Trophoblast cell (in vitro differentiated cells and primary cell): ENCODE measurements at regions not wholly inside any gene's neighbourhood (a gene's known extent, or its start where the extent isn't known, plus 50 kb on each side); places are given as distances from the start of the nearest gene placed in this dataset.

Experiments used
- DNase-seq, 2 donors: peaks; one replicate each; pipeline ENCODE4 v3.0.0-alpha.2; 2016
- H2AFZ ChIP-seq: 2 replicates; pipeline ENCODE4 v1.6.1; 2013; ENCODE audit warnings: low read length, moderate library complexity, mild to moderate bottlenecking; ENCODE audit not compliant: insufficient read depth, poor library complexity
- H2AK5ac ChIP-seq: 2 replicates; pipeline ENCODE4 v1.6.1; 2013; ENCODE audit warnings: mild to moderate bottlenecking, low read length
- H2BK120ac ChIP-seq: 2 replicates; pipeline ENCODE4 v1.6.1; 2013; ENCODE audit warnings: low read length, mild to moderate bottlenecking, moderate library complexity; ENCODE audit not compliant: insufficient read depth, poor library complexity
- H2BK12ac ChIP-seq: 2 replicates; pipeline ENCODE4 v1.6.1; 2013; ENCODE audit warnings: mild to moderate bottlenecking, low read length, moderate library complexity
- H2BK5ac ChIP-seq: 2 replicates; pipeline ENCODE4 v1.6.1; 2013; ENCODE audit warnings: low read length, low read depth, moderate library complexity, mild to moderate bottlenecking; ENCODE audit not compliant: poor library complexity
- H3K14ac ChIP-seq: 2 replicates; pipeline ENCODE4 v1.6.1; 2013; ENCODE audit warnings: mild to moderate bottlenecking, low read length
- H3K18ac ChIP-seq: 2 replicates; pipeline ENCODE4 v1.6.1; 2013; ENCODE audit warnings: mild to moderate bottlenecking, low read length
- H3K23ac ChIP-seq: 2 replicates; pipeline ENCODE4 v1.6.1; 2013; ENCODE audit warnings: low read length
- H3K27ac ChIP-seq: 2 replicates; pipeline ENCODE4 v1.5.1; 2013; ENCODE audit warnings: low read depth, mild to moderate bottlenecking, inconsistent platforms, low read length, moderate library complexity
- H3K27me3 ChIP-seq: 2 replicates; pipeline ENCODE4 v1.6.1; 2013; ENCODE audit warnings: inconsistent platforms, mild to moderate bottlenecking, low read length, moderate library complexity; ENCODE audit not compliant: insufficient read depth
- H3K36me3 ChIP-seq, 2 experiments: 1 replicate in 1 of 2; 2 replicates in 1 of 2; pipeline ENCODE4 v1.6.1; 2013; ENCODE audit warnings: low read length in 2 of 2, mild to moderate bottlenecking in 2 of 2, moderate library complexity in 1 of 2; ENCODE audit not compliant: insufficient read depth in 2 of 2, control insufficient read depth in 1 of 2
- H3K4ac ChIP-seq: 2 replicates; pipeline ENCODE4 v1.6.1; 2013; ENCODE audit warnings: low read depth, mild to moderate bottlenecking, low read length, moderate library complexity
- H3K4me1 ChIP-seq, 2 experiments: 1 replicate in 1 of 2; 2 replicates in 1 of 2; pipeline ENCODE4 v1.6.1; 2013; ENCODE audit warnings: low read length in 2 of 2, mild to moderate bottlenecking in 2 of 2, moderate library complexity in 1 of 2; ENCODE audit not compliant: insufficient read depth in 2 of 2, control insufficient read depth in 1 of 2
- H3K4me2 ChIP-seq: 2 replicates; pipeline ENCODE4 v1.6.1; 2013; ENCODE audit warnings: inconsistent platforms, mild to moderate bottlenecking, low read length, moderate library complexity
- H3K4me3 ChIP-seq: 2 replicates; pipeline ENCODE4 v1.5.1; 2013; ENCODE audit warnings: mild to moderate bottlenecking, low read depth, low read length, inconsistent platforms
- H3K79me1 ChIP-seq: one replicate; pipeline ENCODE4 v1.6.1; 2013; ENCODE audit warnings: low read length
- H3K79me2 ChIP-seq: 2 replicates; pipeline ENCODE4 v1.6.1; 2013; ENCODE audit warnings: low read length, mild to moderate bottlenecking; ENCODE audit not compliant: control insufficient read depth, insufficient read depth, poor library complexity
- H3K9ac ChIP-seq: 2 replicates; pipeline ENCODE4 v1.6.1; 2013; ENCODE audit warnings: mild to moderate bottlenecking, low read length
- H3K9me3 ChIP-seq: 2 replicates; pipeline ENCODE4 v1.6.1; 2013; ENCODE audit warnings: low read depth, mild to moderate bottlenecking, control low read depth, inconsistent platforms, low read length; ENCODE audit not compliant: insufficient read depth
- H4K12ac ChIP-seq: 2 replicates; pipeline ENCODE4 v1.6.1; 2013; ENCODE audit warnings: low read depth, mild to moderate bottlenecking, low read length, moderate library complexity
- H4K8ac ChIP-seq: 2 replicates; pipeline ENCODE4 v1.6.1; 2013; ENCODE audit warnings: low read depth, mild to moderate bottlenecking, low read length, moderate library complexity
- H4K91ac ChIP-seq: one replicate; pipeline ENCODE4 v1.6.1; 2013; ENCODE audit warnings: low read depth, mild to moderate bottlenecking, low read length, moderate library complexity
- WGBS: extraction: QIAGEN DNeasy Blood & Tissue Kit; methylation state at CpG from one replicate; pipeline ENCODE4 v1.1.7; 2013; ENCODE audit warnings: missing lambda C conversion rate; ENCODE audit not compliant: insufficient read length, insufficient coverage; ENCODE audit errors: extremely low coverage; 5-methylcytosine and 5-hydroxymethylcytosine counted together

DNA sequence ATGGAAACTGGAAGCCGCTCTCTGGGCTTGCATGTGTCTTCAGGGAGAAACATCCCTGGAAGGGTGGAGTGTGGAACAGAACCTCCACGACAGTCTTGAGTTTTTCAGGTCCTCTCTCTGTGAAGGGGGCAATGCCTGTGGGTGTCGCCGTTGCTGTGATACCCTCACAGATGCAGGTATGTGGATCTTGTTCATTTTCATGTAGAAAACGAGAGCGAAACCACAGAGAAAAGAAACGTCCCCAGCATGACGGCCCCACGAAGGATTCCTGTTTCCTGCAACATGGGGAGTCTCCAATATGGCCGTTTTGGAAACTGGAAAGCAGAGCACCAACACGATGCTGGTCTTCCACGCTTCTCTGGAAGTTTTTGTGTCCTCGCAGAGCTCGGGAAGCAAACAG, 187.9 kb downstream of the ALG10 start:
- Histone ChIP-seq H4K8ac (no peak overlapping the region), H3K4me1 (no peaks in the 10 kb centered on the region), H2BK5ac (no peak overlapping the region), H3K9ac (no peak overlapping the region), H3K79me1 (no peaks in the 10 kb centered on the region), H3K79me2 (no peaks in the 10 kb centered on the region), H2AK5ac (no peak overlapping the region), H3K18ac (no peak overlapping the region), H3K4me2 (no peak overlapping the region), H3K4ac (no peak overlapping the region), H3K9me3 (peaks cover 81% of the 10 kb centered on the region), H3K27me3 (no peaks in the 10 kb centered on the region), H4K12ac (no peak overlapping the region), H2BK12ac (no peak overlapping the region), H3K14ac (no peak overlapping the region), H3K36me3 (no peaks in the 10 kb centered on the region), H3K4me3 (no peak overlapping the region), H3K23ac (no peak overlapping the region), H3K27ac (no peak overlapping the region), H4K91ac (no peak overlapping the region), H2AFZ (no peak overlapping the region), H2BK120ac (no peak overlapping the region)
- DNase-seq, result no peak
- no CpG with 5 or more reads among the region's 14 CpGs for WGBS

DNA sequence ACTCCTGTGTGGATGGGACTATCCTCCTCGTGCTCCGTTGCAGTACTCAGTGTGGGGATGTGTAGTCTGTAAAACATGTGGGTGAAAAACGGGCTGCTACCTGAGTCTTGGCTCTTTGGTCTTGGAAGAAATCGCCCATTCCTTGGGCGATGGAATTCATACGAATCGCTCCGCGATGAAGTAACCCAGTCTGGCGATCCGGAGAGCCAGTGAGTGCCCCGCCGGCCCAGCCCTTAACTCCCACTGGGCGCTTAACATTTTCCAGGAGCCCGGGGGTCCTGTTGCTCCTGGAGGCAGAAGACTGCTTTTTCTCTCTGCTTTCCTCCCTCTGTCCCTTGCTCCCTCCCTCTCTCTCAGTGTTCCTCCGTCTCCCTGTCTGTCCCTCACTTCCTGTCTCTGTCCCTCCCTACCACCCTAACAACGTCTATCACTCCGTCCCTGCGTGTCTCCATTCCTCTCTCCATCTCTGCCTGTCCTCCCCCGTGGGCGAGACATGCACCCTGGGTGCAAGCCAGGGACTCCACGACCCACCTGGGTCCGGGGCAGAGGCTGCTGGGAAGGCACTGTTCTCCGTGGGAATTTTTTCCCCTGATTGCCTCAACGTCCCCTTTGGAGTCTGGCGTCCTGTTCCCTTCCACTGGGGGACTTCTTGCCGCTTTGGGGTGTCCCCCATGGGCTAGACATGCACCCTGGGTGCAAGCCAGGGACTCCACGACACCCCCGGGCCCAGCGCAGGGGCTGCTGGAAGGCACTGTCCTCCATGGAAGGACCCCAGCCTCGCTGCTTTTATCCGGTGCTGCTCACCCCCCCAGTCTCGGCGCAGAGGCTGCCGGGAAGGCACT, 188.6 kb downstream of the ALG10 start:
- Histone ChIP-seq H2AFZ (no peak overlapping the region), H3K27ac (no peak overlapping the region), H3K14ac (no peak overlapping the region), H3K4me1 (no peaks in the 10 kb centered on the region), H3K79me1 (no peaks in the 10 kb centered on the region), H2AK5ac (no peak overlapping the region), H4K91ac (no peak overlapping the region), H3K9ac (no peak overlapping the region), H3K23ac (no peak overlapping the region), H3K4ac (no peak overlapping the region), H3K79me2 (no peaks in the 10 kb centered on the region), H3K27me3 (no peaks in the 10 kb centered on the region), H2BK120ac (no peak overlapping the region), H3K4me3 (no peak overlapping the region), H3K9me3 (peaks cover 81% of the 10 kb centered on the region), H3K4me2 (no peak overlapping the region), H2BK5ac (no peak overlapping the region), H4K8ac (no peak overlapping the region), H4K12ac (no peak overlapping the region), H3K18ac (no peak overlapping the region), H2BK12ac (no peak overlapping the region), H3K36me3 (no peaks in the 10 kb centered on the region)
- no peak for DNase-seq
- no CpG with 5 or more reads among the region's 35 CpGs for WGBS

GRCh38 chr12:34212651-34213050, 190.4 kb downstream of the ALG10 start:
- Histone ChIP-seq H4K8ac (no peak overlapping the region), H3K4ac (no peak overlapping the region), H2BK5ac (no peak overlapping the region), H3K4me2 (no peak overlapping the region), H2BK12ac (no peak overlapping the region), H2AFZ (no peak overlapping the region), H2BK120ac (no peak overlapping the region), H3K9ac (no peak overlapping the region), H3K18ac (no peak overlapping the region), H2AK5ac (no peak overlapping the region), H3K4me3 (no peak overlapping the region), H3K9me3 (peaks cover 72% of the 10 kb centered on the region), H4K91ac (no peak overlapping the region), H3K23ac (no peak overlapping the region), H3K79me2 (no peaks in the 10 kb centered on the region), H3K4me1 (no peaks in the 10 kb centered on the region), H4K12ac (no peak overlapping the region), H3K27ac (no peak overlapping the region), H3K36me3 (no peaks in the 10 kb centered on the region), H3K79me1 (no peaks in the 10 kb centered on the region), H3K27me3 (no peaks in the 10 kb centered on the region), H3K14ac (no peak overlapping the region)
- DNase-seq, result no peak
- WGBS, result no CpG with 5 or more reads among the region's 6 CpGs

DNA sequence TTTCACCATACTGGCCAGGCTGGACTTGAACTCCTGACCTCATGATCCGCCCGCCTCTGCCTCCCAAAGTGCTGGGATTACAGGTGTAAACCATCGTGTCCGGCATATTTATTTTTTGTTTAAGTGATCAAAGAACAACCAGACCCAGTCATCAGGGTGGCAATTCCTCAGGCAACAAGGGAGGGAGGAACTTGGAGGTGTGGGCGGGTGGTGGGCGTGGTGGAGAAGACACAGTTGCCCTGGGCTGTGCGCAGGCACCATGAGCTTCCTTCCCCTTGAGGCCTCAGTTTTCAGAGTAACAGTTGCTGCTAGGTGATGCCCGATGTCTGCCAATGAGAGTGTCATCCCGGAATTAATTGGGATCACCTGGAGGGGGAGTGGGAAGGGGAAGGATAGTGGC, 191.7 kb downstream of the ALG10 start:
- no CpG with 5 or more reads among the region's 9 CpGs for WGBS
- Histone ChIP-seq H4K12ac (no peak overlapping the region), H2AK5ac (no peak overlapping the region), H3K18ac (no peak overlapping the region), H2BK120ac (no peak overlapping the region), H3K36me3 (no peaks in the 10 kb centered on the region), H3K4ac (no peak overlapping the region), H3K4me1 (no peaks in the 10 kb centered on the region), H4K91ac (no peak overlapping the region), H3K4me2 (no peak overlapping the region), H3K23ac (no peak overlapping the region), H3K27ac (no peak overlapping the region), H3K27me3 (no peaks in the 10 kb centered on the region), H3K4me3 (peak overlapping the region; percentile 44), H2AFZ (no peak overlapping the region), H4K8ac (no peak overlapping the region), H3K79me1 (no peaks in the 10 kb centered on the region), H3K14ac (no peak overlapping the region), H2BK12ac (no peak overlapping the region), H3K9ac (no peak overlapping the region), H3K9me3 (peaks cover 68% of the 10 kb centered on the region), H2BK5ac (no peak overlapping the region), H3K79me2 (no peaks in the 10 kb centered on the region)
- no peak for DNase-seq
